ENCODE measurements at regions not wholly inside any gene's neighbourhood (a gene's known extent, or its start where the extent isn't known, plus 50 kb on each side); places are given as distances from the start of the nearest gene placed in this dataset.
"Not testable (repeated sequence)": the region's sequence is repeated elsewhere in the genome, so short reads cannot be mapped to it uniquely, and the experiment has no call there.

DNA sequence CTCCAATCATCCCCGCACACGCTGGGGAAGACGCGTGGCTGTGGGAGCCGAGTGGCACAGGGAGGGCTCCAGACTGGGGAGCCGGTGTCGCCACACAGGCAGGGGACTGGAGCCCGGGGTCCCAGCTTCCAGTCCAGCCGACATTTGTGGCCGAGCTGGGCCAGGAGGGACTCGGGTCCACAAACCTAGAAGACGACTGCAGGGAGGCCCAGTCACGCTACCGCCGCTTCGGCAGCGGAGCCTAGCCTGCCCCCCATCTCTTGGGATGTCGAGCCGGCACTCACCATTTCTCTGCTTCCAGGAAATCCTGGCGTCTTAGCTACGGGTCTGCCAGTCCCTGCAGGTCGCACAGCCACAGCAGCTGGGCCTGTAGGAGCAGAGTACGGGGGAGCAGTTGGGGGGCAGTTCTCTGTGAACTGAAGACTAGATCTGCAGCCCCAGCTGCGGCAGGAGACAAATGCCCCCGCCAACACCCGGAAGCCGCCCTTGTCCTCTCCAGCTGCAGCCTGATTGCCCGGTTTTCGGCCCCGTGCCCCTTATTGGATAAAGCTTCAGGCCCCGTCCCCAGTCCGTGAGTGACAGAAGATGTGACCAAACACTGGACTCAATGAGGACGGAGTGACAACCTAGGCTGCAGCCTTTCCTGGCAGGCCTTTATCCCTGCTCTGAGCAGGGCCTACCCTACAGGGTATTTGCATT lies 270.7 kb downstream of the ZNF33B start:
- H3K9me3 ChIP-seq (ENCODE audit: control insufficient read depth in 4 of 4, insufficient read depth in 3 of 4, low read length in 3 of 4): peaks cover 0 to 11% (median 0%) of the 10 kb centered on the region in 4 donors
- H3K9ac ChIP-seq (ENCODE audit: insufficient read depth in 1 of 2, low read length in 2 of 2): no peak overlapping the region
- peak; percentile 89 for ATAC-seq (ENCODE audit: insufficient read depth, low FRiP score)
- TF ChIP-seq, protein P1, sequence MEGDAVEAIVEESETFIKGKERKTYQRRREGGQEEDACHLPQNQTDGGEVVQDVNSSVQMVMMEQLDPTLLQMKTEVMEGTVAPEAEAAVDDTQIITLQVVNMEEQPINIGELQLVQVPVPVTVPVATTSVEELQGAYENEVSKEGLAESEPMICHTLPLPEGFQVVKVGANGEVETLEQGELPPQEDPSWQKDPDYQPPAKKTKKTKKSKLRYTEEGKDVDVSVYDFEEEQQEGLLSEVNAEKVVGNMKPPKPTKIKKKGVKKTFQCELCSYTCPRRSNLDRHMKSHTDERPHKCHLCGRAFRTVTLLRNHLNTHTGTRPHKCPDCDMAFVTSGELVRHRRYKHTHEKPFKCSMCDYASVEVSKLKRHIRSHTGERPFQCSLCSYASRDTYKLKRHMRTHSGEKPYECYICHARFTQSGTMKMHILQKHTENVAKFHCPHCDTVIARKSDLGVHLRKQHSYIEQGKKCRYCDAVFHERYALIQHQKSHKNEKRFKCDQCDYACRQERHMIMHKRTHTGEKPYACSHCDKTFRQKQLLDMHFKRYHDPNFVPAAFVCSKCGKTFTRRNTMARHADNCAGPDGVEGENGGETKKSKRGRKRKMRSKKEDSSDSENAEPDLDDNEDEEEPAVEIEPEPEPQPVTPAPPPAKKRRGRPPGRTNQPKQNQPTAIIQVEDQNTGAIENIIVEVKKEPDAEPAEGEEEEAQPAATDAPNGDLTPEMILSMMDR (IDR thresholded peaks at IDR 0.05; ENCODE audit: control extremely low read depth, extremely low read depth): no peak
- no peaks in the 10 kb centered on the region for H3K36me3 ChIP-seq (ENCODE audit: control insufficient read depth in 4 of 4, insufficient read depth in 4 of 4, low read length in 4 of 4)
- WGBS, 2 donors: 7 to 8% methylated on average over 33 of the region's 33 CpGs
- DNase-seq: peak; percentile 65 to 97 (median 95)
- H3K4me3 ChIP-seq: peak overlapping the region; percentile 71
- H3K4me1 ChIP-seq (ENCODE audit: control insufficient read depth in 5 of 5, insufficient read depth in 5 of 5, low read length in 5 of 5): no peaks in the 10 kb centered on the region
- no peaks in the 10 kb centered on the region for H3K27me3 ChIP-seq (ENCODE audit: control insufficient read depth in 3 of 3, insufficient read depth in 3 of 3, low read length in 2 of 3)
- H3K27ac ChIP-seq (ENCODE audit: low read depth in 1 of 2, low read length in 1 of 2): peak overlapping the region; percentile 2 to 40

DNA sequence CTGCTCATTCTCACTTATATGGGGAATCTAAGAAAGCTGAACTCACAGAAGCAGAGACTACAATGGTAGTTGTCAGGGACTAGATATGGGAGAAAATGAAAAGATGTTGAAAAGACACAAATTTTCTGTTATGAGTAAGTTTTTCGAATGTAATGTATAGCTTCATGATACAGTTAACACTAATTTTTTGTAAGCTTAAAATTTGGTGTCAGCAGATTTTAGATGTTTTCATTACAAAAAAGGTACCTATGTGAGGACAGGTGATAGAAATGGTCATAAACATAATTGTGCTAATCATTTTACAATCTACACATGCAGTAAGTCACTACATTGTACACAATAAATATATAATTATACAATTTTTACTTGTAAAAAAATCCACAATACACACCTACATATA lies 286.6 kb downstream of the ZNF33B start:
- H3K9ac ChIP-seq (ENCODE audit: insufficient read depth in 1 of 2, low read length in 2 of 2): no peak overlapping the region
- no peak overlapping the region for H3K27ac ChIP-seq (ENCODE audit: low read depth in 1 of 2, low read length in 1 of 2)
- H3K36me3 ChIP-seq (ENCODE audit: control insufficient read depth in 4 of 4, insufficient read depth in 4 of 4, low read length in 4 of 4): no peaks in the 10 kb centered on the region
- WGBS, 2 donors: 90 to 92% methylated on average over 1 of the region's 1 CpG
- ATAC-seq (ENCODE audit: insufficient read depth, low FRiP score) (no peak), DNase-seq (no peak)
- peaks cover 0 to 6% (median 0%) of the 10 kb centered on the region in 4 donors for H3K9me3 ChIP-seq (ENCODE audit: control insufficient read depth in 4 of 4, insufficient read depth in 3 of 4, low read length in 3 of 4)
- H3K4me1 ChIP-seq (ENCODE audit: control insufficient read depth in 5 of 5, insufficient read depth in 5 of 5, low read length in 5 of 5): no peaks in the 10 kb centered on the region
- TF ChIP-seq, protein P1 (IDR thresholded peaks at IDR 0.05; ENCODE audit: control extremely low read depth, extremely low read depth): no peak
- no peak overlapping the region for H3K4me3 ChIP-seq
- no peaks in the 10 kb centered on the region for H3K27me3 ChIP-seq (ENCODE audit: control insufficient read depth in 3 of 3, insufficient read depth in 3 of 3, low read length in 2 of 3)

DNA sequence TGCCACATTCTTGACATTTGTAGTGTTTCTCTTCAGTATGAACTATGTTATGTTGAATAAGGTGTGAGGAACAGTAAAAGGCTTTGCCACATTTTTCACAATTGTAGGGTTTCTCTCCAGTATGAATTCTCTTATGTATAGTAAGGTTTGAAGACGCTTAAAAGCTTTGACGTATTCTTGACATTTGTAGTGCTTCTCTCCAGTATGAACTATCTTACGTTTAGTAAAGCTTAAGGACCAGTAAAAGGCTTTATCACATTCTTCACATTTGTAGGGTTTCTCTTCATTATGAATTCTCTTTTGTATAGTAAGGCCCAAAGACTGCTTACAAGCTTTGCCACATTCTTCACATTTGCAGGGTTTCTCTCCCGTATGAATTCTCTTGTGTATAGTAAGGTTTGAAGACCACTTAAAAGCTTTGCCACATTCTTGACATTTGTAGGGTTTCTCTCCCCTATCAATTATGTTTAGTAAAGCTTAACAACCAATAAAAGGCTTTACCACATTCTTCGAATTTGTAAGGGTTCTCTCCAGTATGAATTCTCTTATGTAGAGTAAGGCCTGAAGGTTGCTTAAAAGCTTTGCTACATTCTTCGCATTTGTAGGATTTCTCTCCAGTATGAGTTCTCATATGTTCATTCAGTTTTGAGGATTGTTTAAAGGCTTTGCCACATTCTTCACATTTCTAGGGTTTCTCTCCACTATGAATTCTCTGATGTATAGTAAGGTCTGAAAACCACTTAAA lies 301.6 kb downstream of the ZNF33B start:
- not testable (repeated sequence) for H3K9ac ChIP-seq (ENCODE audit: insufficient read depth in 1 of 2, low read length in 2 of 2); ATAC-seq (ENCODE audit: insufficient read depth, low FRiP score); DNase-seq; H3K36me3 ChIP-seq (ENCODE audit: control insufficient read depth in 4 of 4, insufficient read depth in 4 of 4, low read length in 4 of 4); H3K4me1 ChIP-seq (ENCODE audit: control insufficient read depth in 5 of 5, insufficient read depth in 5 of 5, low read length in 5 of 5); H3K27me3 ChIP-seq (ENCODE audit: control insufficient read depth in 3 of 3, insufficient read depth in 3 of 3, low read length in 2 of 3); H3K4me3 ChIP-seq; H3K27ac ChIP-seq (ENCODE audit: low read depth in 1 of 2, low read length in 1 of 2)
- H3K9me3 ChIP-seq (ENCODE audit: control insufficient read depth in 4 of 4, insufficient read depth in 3 of 4, low read length in 3 of 4): peaks cover 2 to 33% (median 19%) of the 10 kb centered on the region in 4 donors
- 92 to 94% methylated on average over 6 of the region's 6 CpGs for WGBS, 2 donors

DNA sequence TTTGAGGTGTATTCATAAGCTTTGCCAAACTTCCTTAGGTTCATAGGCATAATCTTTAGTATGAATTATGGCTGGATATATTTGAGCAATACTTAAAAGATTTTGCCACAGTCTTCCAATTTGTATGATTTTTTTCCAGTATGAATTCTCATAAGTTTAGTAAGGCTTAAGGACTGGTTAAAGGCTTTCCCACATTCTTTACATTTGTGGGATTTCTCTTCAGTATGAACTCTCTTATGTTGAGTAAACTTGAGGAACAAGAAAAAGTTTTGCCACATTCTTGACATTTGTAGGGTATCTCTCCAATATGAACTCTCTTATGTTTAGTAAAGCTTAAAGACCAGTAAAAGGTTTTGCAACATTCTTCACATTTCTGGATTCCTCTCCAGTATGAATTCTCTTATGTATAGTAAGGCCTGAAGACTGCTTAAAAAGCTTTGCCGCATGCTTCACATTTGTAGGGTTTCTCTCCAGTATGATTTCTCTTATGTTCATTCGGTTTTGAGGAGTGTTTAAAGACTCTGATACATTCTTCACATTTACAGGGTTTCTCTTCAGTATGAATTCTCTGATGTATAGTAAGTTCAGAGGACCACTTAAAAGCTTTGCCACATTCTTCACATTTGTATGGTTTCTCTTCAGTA lies 302.6 kb downstream of the ZNF33B start:
- H3K4me3 ChIP-seq; H3K36me3 ChIP-seq (ENCODE audit: control insufficient read depth in 4 of 4, insufficient read depth in 4 of 4, low read length in 4 of 4); H3K4me1 ChIP-seq (ENCODE audit: control insufficient read depth in 5 of 5, insufficient read depth in 5 of 5, low read length in 5 of 5); H3K9ac ChIP-seq (ENCODE audit: insufficient read depth in 1 of 2, low read length in 2 of 2); DNase-seq; H3K27me3 ChIP-seq (ENCODE audit: control insufficient read depth in 3 of 3, insufficient read depth in 3 of 3, low read length in 2 of 3); H3K27ac ChIP-seq (ENCODE audit: low read depth in 1 of 2, low read length in 1 of 2); ATAC-seq (ENCODE audit: insufficient read depth, low FRiP score): not testable (repeated sequence)
- WGBS, 2 donors: 85 to 88% methylated on average over 2 of the region's 2 CpGs
- peaks cover 2 to 36% (median 16%) of the 10 kb centered on the region in 4 donors for H3K9me3 ChIP-seq (ENCODE audit: control insufficient read depth in 4 of 4, insufficient read depth in 3 of 4, low read length in 3 of 4)

All from lung (tissue), 11 donors.